ENCODE measurements at regions not wholly inside any gene's neighbourhood (a gene's known extent, or its start where the extent isn't known, plus 50 kb on each side); places are given as distances from the start of the nearest gene placed in this dataset.
"Not testable (repeated sequence)": the region's sequence is repeated elsewhere in the genome, so short reads cannot be mapped to it uniquely, and the experiment has no call there.

- Mint-ChIP-seq H3K36me3 (ENCODE audit: low read depth) (no peaks in the 10 kb centered on the region), H3K4me1 (peaks cover 16% of the 10 kb centered on the region), H3K27me3 (peaks cover 47% of the 10 kb centered on the region), H3K4me3 (peak overlapping the region; percentile 70), H3K27ac (no peak overlapping the region), H3K9me3 (peaks cover 2% of the 10 kb centered on the region)
- peak; percentile 16 for DNase-seq
- CTCF ChIA-PET: interaction anchor here (1.0 kb wide), 1 partner anchor 14 kb away, joined by 3 read pairs; no protein-coding TSS in a partner anchor
- POLR2A ChIA-PET: no interaction called here
Observed at GRCh38 chr15:98548139-98548971, 100.0 kb upstream of the IGF1R start.

GRCh38 chr15:98549003-98549402 lies 99.3 kb upstream of the IGF1R start:
- Mint-ChIP-seq H3K27ac (no peak overlapping the region), H3K4me1 (peaks cover 16% of the 10 kb centered on the region), H3K36me3 (ENCODE audit: low read depth) (no peaks in the 10 kb centered on the region), H3K4me3 (peak overlapping the region; percentile 70), H3K9me3 (peaks cover 2% of the 10 kb centered on the region), H3K27me3 (peaks cover 47% of the 10 kb centered on the region)
- DNase-seq: no peak
- ChIA-PET CTCF (no interaction called here), POLR2A (no interaction called here)

GRCh38 chr15:98549741-98550140 lies 98.6 kb upstream of the IGF1R start:
- no peak overlapping the region for H3K27ac Mint-ChIP-seq
- ChIA-PET POLR2A (no interaction called here), CTCF (interaction anchor here (0.6 to 1.0 kb wide), 2 partner anchors 31 to 231 kb away, joined by 3 to 4 read pairs; no protein-coding TSS in a partner anchor)

DNA sequence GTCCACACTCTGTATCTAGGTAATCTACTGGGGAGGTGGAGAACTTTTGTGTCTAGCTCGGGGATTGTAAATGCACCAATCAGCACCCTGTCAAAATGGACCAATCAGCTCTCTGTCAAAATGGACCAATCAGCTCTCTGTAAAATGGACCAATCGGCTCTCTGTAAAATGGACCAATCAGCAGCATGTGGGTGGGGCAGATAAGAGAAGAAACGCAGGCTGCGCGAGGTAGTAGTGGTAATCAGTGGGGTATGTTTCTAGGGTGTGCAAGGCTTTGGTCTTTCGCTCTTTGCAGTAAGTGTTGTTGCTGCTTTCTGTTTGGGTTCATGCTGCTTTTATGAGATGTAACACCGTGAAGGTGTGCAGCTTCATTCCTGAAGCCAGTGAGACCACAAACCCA lies 98.0 kb upstream of the IGF1R start:
- H3K4me3 Mint-ChIP-seq; H3K36me3 Mint-ChIP-seq (ENCODE audit: low read depth); DNase-seq; POLR2A ChIA-PET; H3K27ac Mint-ChIP-seq; H3K9me3 Mint-ChIP-seq: not testable (repeated sequence)
- H3K27me3 Mint-ChIP-seq: peaks cover 46% of the 10 kb centered on the region
- peaks cover 16% of the 10 kb centered on the region for H3K4me1 Mint-ChIP-seq
- CTCF ChIA-PET: interaction anchor here (0.6 to 1.0 kb wide), 2 partner anchors 31 to 232 kb away, joined by 3 to 4 read pairs; no protein-coding TSS in a partner anchor

More at GRCh38 chr15:98549741-98550140, 98.6 kb upstream of the IGF1R start:
- peaks cover 2% of the 10 kb centered on the region for H3K9me3 Mint-ChIP-seq
- H3K4me1 Mint-ChIP-seq: peaks cover 16% of the 10 kb centered on the region
- H3K36me3 Mint-ChIP-seq (ENCODE audit: low read depth): no peaks in the 10 kb centered on the region
- H3K4me3 Mint-ChIP-seq: no peak overlapping the region
- H3K27me3 Mint-ChIP-seq: peaks cover 47% of the 10 kb centered on the region
- DNase-seq: no peak

GRCh38 chr15:98551936-98552562 lies 96.3 kb upstream of the IGF1R start:
- CTCF ChIA-PET: no interaction called here
- DNase-seq: no peak
- POLR2A ChIA-PET: no interaction called here
- H3K27ac Mint-ChIP-seq: no peak overlapping the region
- no peaks in the 10 kb centered on the region for H3K36me3 Mint-ChIP-seq (ENCODE audit: low read depth)
- peaks cover 2% of the 10 kb centered on the region for H3K9me3 Mint-ChIP-seq
- H3K4me3 Mint-ChIP-seq: no peak overlapping the region
- H3K4me1 Mint-ChIP-seq: peaks cover 16% of the 10 kb centered on the region
- peaks cover 32% of the 10 kb centered on the region for H3K27me3 Mint-ChIP-seq

DNA sequence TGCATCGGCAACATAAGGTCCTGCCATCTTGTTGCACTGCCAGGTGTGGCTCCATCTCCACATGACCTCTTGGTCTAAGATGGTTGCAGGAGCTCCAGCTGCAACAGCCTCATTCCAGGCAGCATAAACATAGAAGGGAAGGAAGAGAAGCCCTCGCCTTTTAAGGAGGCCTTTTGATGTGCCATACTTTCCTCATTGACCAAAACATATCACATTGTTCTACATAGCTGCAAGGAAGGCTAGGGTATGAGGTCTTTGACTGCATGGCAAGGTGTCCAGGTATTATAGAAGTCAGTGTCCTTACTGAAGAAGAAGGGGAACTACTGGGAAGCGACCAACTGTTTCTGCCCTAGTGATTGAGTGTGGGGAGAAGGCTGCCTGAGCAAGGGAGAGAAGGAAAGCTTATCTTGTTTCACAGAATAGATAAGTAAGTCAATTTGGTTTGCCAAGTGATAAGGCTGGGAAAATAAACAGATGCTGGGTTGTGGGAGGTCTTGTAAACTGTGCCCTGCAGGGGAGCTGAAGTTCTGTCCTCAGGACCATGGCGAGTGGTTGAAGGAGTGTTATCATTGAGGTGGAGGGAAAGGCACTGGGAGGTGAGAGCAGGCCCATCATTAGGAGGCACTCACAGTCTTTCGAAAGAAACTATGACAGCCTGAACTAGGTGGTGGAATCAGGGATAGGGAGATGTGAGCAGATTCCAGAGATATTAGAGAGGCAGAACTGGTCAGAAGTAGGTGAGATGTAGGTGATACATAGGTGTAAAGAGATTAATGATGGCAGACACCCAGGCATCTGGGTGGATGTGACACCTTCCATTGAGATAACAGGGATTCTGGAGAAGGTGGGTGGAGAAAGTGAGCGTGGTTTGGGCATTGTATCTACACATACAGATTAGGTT lies 93.8 kb upstream of the IGF1R start:
- DNase-seq: no peak
- Mint-ChIP-seq H3K36me3 (ENCODE audit: low read depth) (no peaks in the 10 kb centered on the region), H3K4me1 (no peaks in the 10 kb centered on the region), H3K27ac (no peak overlapping the region), H3K9me3 (peaks cover 2% of the 10 kb centered on the region), H3K27me3 (peaks cover 9% of the 10 kb centered on the region), H3K4me3 (no peak overlapping the region)
- POLR2A ChIA-PET: interaction anchor here (0.6 kb wide), 1 partner anchor 384 kb away, joined by 3 read pairs; no protein-coding TSS in a partner anchor
- CTCF ChIA-PET: no interaction called here

DNA sequence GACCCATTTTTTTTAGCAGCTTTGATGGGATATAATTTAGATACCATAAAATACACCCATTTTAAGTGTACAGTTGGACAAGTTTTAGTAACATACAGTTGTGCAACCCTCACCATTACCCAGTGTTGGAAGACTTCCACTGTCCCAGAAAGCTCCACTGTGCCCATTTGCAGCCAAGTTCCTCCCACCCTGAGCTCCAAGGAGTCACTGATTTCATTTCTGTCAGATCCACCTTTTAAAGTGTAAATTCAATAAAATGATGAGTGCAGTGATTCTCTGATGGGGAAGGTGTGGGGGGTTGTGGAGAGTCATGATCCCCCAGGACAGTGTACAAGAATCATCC lies 93.2 kb upstream of the IGF1R start:
- Mint-ChIP-seq H3K4me1 (no peaks in the 10 kb centered on the region), H3K4me3 (no peak overlapping the region), H3K36me3 (ENCODE audit: low read depth) (no peaks in the 10 kb centered on the region), H3K27me3 (peaks cover 9% of the 10 kb centered on the region), H3K27ac (no peak overlapping the region), H3K9me3 (peaks cover 2% of the 10 kb centered on the region)
- ChIA-PET POLR2A (no interaction called here), CTCF (no interaction called here)
- no peak for DNase-seq

GRCh38 chr15:98556321-98556720 lies 92.0 kb upstream of the IGF1R start:
- CTCF ChIA-PET: no interaction called here
- Mint-ChIP-seq H3K4me1 (peaks cover 6% of the 10 kb centered on the region), H3K4me3 (no peak overlapping the region), H3K9me3 (no peaks in the 10 kb centered on the region), H3K36me3 (ENCODE audit: low read depth) (no peaks in the 10 kb centered on the region), H3K27ac (no peak overlapping the region), H3K27me3 (peaks cover 6% of the 10 kb centered on the region)
- POLR2A ChIA-PET: no interaction called here
- DNase-seq: no peak

DNA sequence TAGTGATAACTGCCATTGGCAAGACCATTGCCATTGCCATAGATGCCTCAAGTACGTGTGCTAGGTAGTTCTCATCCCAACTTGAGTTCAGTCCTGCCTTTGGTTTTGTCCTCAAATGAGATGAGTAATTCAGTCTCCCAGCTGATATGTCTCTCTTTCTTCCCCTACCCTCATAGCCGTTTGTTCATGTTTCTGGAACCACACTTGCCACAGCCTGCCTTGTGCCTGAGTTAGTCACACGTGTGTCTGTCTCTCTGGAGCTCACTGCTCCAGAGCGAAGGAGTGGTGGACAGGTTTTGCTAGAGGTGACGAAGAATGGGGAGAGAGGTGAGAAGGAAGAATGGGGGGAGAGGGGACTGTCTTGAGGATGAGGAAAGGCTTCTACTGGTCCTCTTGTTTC lies 88.0 kb upstream of the IGF1R start:
- DNase-seq: no peak
- Mint-ChIP-seq H3K36me3 (ENCODE audit: low read depth) (no peaks in the 10 kb centered on the region), H3K4me1 (peaks cover 8% of the 10 kb centered on the region), H3K27me3 (peaks cover 6% of the 10 kb centered on the region), H3K9me3 (no peaks in the 10 kb centered on the region), H3K4me3 (no peak overlapping the region), H3K27ac (no peak overlapping the region)
- ChIA-PET POLR2A (no interaction called here), CTCF (interaction anchor here (0.6 kb wide), 1 partner anchor 131 kb away, joined by 3 read pairs; no protein-coding TSS in a partner anchor)

GRCh38 chr15:98561169-98561941 lies 87.0 kb upstream of the IGF1R start:
- H3K27ac Mint-ChIP-seq: no peak overlapping the region
- POLR2A ChIA-PET: no interaction called here
- no peak for DNase-seq
- no peaks in the 10 kb centered on the region for H3K36me3 Mint-ChIP-seq (ENCODE audit: low read depth)
- peaks cover 4% of the 10 kb centered on the region for H3K27me3 Mint-ChIP-seq
- H3K4me3 Mint-ChIP-seq: no peak overlapping the region
- H3K9me3 Mint-ChIP-seq: no peaks in the 10 kb centered on the region
- H3K4me1 Mint-ChIP-seq: peaks cover 8% of the 10 kb centered on the region
- CTCF ChIA-PET: interaction anchor here (0.6 to 0.9 kb wide), 3 partner anchors 13 to 202 kb away, joined by 3 to 4 read pairs (median 3); no protein-coding TSS in a partner anchor

DNA sequence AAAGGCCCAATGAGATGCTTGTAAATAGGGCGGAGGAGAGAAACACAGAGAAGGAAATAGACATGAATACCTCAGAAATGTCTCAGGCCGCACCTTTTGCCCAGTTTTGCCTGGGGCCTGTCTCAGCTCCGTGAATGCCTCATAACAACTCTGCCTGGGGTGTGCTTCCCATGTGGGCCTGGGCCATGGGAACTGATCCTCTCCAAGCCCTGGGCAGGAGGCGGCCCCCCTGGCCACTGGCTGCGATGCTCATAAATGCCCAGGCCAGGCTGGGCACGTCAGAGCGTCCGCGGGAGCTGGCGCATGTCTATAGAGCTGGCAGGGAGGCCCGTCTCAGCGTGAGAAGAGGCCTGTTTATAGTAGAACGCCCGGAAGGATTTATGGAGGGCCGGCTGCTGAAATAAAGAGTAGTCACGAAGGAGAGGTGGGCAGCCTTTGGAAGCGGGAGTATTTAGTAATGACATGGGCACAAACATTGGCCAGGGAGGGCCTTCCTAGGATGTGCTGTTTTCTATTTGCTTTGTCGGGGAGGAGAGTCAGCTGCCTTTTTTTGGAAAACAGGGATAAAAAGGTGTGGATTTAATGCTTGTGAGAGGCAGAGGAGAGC lies 85.9 kb upstream of the IGF1R start:
- Mint-ChIP-seq H3K27me3 (peaks cover 4% of the 10 kb centered on the region), H3K4me1 (peaks cover 8% of the 10 kb centered on the region), H3K9me3 (no peaks in the 10 kb centered on the region), H3K4me3 (no peak overlapping the region), H3K27ac (no peak overlapping the region), H3K36me3 (ENCODE audit: low read depth) (no peaks in the 10 kb centered on the region)
- no peak for DNase-seq
- ChIA-PET POLR2A (no interaction called here), CTCF (interaction anchor here (0.6 to 0.9 kb wide), 2 partner anchors 14 to 25 kb away, joined by 3 to 4 read pairs; no protein-coding TSS in a partner anchor)

DNA sequence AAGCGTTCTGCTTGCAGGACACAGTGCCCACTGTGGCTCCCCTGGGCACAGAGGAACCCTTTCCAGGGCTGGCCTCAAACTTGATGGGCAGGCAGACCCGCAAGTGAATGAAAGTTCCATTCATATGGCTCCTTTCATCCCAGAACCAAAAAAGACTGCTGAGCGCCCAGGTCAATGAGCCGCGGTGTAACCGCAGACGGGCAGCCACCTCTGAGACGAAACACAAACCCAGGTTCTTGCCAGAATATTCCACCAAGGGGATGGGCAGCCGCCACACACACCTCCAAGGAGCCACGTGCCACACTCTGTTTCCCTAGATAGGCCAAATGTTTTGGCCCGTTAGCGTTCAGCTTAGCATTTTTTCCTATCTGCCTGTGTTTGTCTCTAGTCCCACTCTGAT lies 82.8 kb upstream of the IGF1R start:
- peaks cover 17% of the 10 kb centered on the region for H3K27me3 Mint-ChIP-seq
- peaks cover 6% of the 10 kb centered on the region for H3K4me1 Mint-ChIP-seq
- H3K36me3 Mint-ChIP-seq (ENCODE audit: low read depth): no peaks in the 10 kb centered on the region
- H3K27ac Mint-ChIP-seq: no peak overlapping the region
- no peak for DNase-seq
- ChIA-PET CTCF (no interaction called here), POLR2A (no interaction called here)
- no peaks in the 10 kb centered on the region for H3K9me3 Mint-ChIP-seq
- no peak overlapping the region for H3K4me3 Mint-ChIP-seq

All from activated CD4-positive, alpha-beta T cell treated with anti-CD3 and anti-CD28 coated beads, Interleukin-2, amount 10 ng/mL, durations not matched to agents 7 days and 5 days (primary cell).